ENCODE measurements at regions not wholly inside any gene's neighbourhood (a gene's known extent, or its start where the extent isn't known, plus 50 kb on each side); places are given as distances from the start of the nearest gene placed in this dataset.

DNA sequence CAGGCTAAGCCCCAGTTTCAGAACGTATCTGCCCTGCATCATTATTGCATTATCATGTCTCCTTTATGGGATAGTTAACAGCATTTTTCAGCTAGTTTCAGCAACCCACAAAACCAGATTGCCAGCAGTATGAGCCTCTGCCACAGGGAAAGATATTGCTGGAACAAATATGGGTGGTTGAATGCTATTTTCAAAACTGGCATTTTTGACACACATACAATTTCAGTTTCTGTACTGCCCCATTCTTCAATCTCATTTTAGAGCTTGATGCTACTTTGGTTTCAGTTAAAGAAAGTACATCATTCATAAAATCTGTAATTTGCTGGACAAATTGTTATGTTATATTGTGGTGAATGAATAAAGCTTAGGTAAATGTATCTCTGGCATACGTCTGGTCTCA is 1037.5 kb downstream of the NAALADL2 start:
- H3K27ac ChIP-seq, result no peak overlapping the region
- no peaks in the 10 kb centered on the region for H4K20me1 ChIP-seq (ENCODE audit: insufficient read depth, poor library complexity, severe bottlenecking)
- no peaks in the 10 kb centered on the region for H3K4me1 ChIP-seq (ENCODE audit: insufficient read depth)
- WGBS (ENCODE audit: low lambda C conversion rate, missing lambda C conversion rate), result 74% methylated on average over 2 of the region's 2 CpGs
- H2AFZ ChIP-seq, result no peak overlapping the region
- no peak overlapping the region for H3K4me2 ChIP-seq
- no peaks in the 10 kb centered on the region for H3K36me3 ChIP-seq (replicated peaks; ENCODE audit: insufficient read depth, low read depth)
- H3K79me2 ChIP-seq, result no peaks in the 10 kb centered on the region
- H3K9me3 ChIP-seq (ENCODE audit: low read depth), result no peaks in the 10 kb centered on the region
- TF ChIP-seq EZH2 (IDR thresholded peaks at IDR 0.05; ENCODE audit: borderline replicate concordance) (no peak), EZH2phosphoT487 (IDR thresholded peaks at IDR 0.05; ENCODE audit: low read depth, severe bottlenecking, unreplicated experiment) (no peak), CTCF (IDR thresholded peaks at IDR 0.05; ENCODE audit: poor library complexity) (no peak)
- no peak overlapping the region for H3K4me3 ChIP-seq
- H3K9me2 ChIP-seq (replicated peaks; ENCODE audit: insufficient read depth), result no peaks in the 10 kb centered on the region
- no peaks in the 10 kb centered on the region for H3K27me3 ChIP-seq
- no peak for DNase-seq (ENCODE audit: low spot score)

DNA sequence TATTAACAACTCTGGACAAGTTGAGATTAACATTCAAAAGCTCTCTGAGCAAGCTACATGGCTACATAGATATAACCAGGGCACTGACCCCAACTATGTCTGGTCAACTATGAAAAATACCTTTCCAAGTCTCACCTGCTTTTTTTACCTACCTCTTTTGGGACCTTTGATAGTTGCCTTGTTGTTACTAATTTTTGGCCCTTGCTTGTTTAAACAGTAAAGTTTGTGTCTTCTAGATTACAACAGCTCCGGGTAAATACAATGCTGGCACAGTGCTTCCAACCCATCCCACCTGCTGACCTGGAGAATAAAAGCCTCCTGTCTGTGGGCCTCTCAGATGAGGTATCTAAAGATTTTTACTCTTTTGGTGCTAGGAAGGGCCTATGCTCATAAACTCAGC is 1036.6 kb downstream of the NAALADL2 start:
- no peak overlapping the region for H3K4me2 ChIP-seq
- no peak for DNase-seq (ENCODE audit: low spot score)
- H3K36me3 ChIP-seq (replicated peaks; ENCODE audit: insufficient read depth, low read depth), result no peaks in the 10 kb centered on the region
- no peaks in the 10 kb centered on the region for H3K27me3 ChIP-seq
- no peak overlapping the region for H3K27ac ChIP-seq
- no peaks in the 10 kb centered on the region for H4K20me1 ChIP-seq (ENCODE audit: insufficient read depth, poor library complexity, severe bottlenecking)
- H3K9me3 ChIP-seq (ENCODE audit: low read depth), result no peaks in the 10 kb centered on the region
- no peak overlapping the region for H2AFZ ChIP-seq
- TF ChIP-seq EZH2phosphoT487 (IDR thresholded peaks at IDR 0.05; ENCODE audit: low read depth, severe bottlenecking, unreplicated experiment) (no peak), EZH2 (IDR thresholded peaks at IDR 0.05; ENCODE audit: borderline replicate concordance) (no peak), CTCF (IDR thresholded peaks at IDR 0.05; ENCODE audit: poor library complexity) (no peak)
- H3K4me1 ChIP-seq (ENCODE audit: insufficient read depth), result no peaks in the 10 kb centered on the region
- no peak overlapping the region for H3K4me3 ChIP-seq
- no peaks in the 10 kb centered on the region for H3K9me2 ChIP-seq (replicated peaks; ENCODE audit: insufficient read depth)
- H3K79me2 ChIP-seq, result no peaks in the 10 kb centered on the region
- WGBS (ENCODE audit: low lambda C conversion rate, missing lambda C conversion rate), result 70% methylated on average over 1 of the region's 1 CpG

- no peaks in the 10 kb centered on the region for H3K79me2 ChIP-seq
Measured at GRCh38 chr3:175893566-175893965, 1034.4 kb downstream of the NAALADL2 start.

GRCh38 chr3:175890066-175890465 is 1030.9 kb downstream of the NAALADL2 start:
- H3K27me3 ChIP-seq, result no peaks in the 10 kb centered on the region
- H3K4me1 ChIP-seq (ENCODE audit: insufficient read depth), result no peaks in the 10 kb centered on the region
- no peak overlapping the region for H2AFZ ChIP-seq
- no peaks in the 10 kb centered on the region for H3K36me3 ChIP-seq (replicated peaks; ENCODE audit: insufficient read depth, low read depth)
- no peak for TF ChIP-seq EZH2phosphoT487 (IDR thresholded peaks at IDR 0.05; ENCODE audit: low read depth, severe bottlenecking, unreplicated experiment)
- TF ChIP-seq EZH2 (IDR thresholded peaks at IDR 0.05; ENCODE audit: borderline replicate concordance), result no peak
- TF ChIP-seq CTCF (IDR thresholded peaks at IDR 0.05; ENCODE audit: poor library complexity), result no peak
- no peaks in the 10 kb centered on the region for H4K20me1 ChIP-seq (ENCODE audit: insufficient read depth, poor library complexity, severe bottlenecking)
- H3K79me2 ChIP-seq, result no peaks in the 10 kb centered on the region
- WGBS (ENCODE audit: low lambda C conversion rate, missing lambda C conversion rate), result 61% methylated on average over 4 of the region's 4 CpGs
- H3K9me3 ChIP-seq (ENCODE audit: low read depth), result no peaks in the 10 kb centered on the region
- no peak overlapping the region for H3K4me3 ChIP-seq
- no peak overlapping the region for H3K27ac ChIP-seq
- no peak overlapping the region for H3K4me2 ChIP-seq
- DNase-seq (ENCODE audit: low spot score), result no peak
- H3K9me2 ChIP-seq (replicated peaks; ENCODE audit: insufficient read depth), result no peaks in the 10 kb centered on the region

More at GRCh38 chr3:175893566-175893965, 1034.4 kb downstream of the NAALADL2 start:
- no peak overlapping the region for H3K4me2 ChIP-seq
- no peaks in the 10 kb centered on the region for H3K27me3 ChIP-seq
- H3K4me1 ChIP-seq (ENCODE audit: insufficient read depth), result no peaks in the 10 kb centered on the region
- TF ChIP-seq EZH2 (IDR thresholded peaks at IDR 0.05; ENCODE audit: borderline replicate concordance), result no peak
- no peak overlapping the region for H3K4me3 ChIP-seq
- no peak for DNase-seq (ENCODE audit: low spot score)
- H3K27ac ChIP-seq, result no peak overlapping the region
- 59% methylated on average over 5 of the region's 5 CpGs for WGBS (ENCODE audit: low lambda C conversion rate, missing lambda C conversion rate)
- H3K36me3 ChIP-seq (replicated peaks; ENCODE audit: insufficient read depth, low read depth), result no peaks in the 10 kb centered on the region
- H4K20me1 ChIP-seq (ENCODE audit: insufficient read depth, poor library complexity, severe bottlenecking), result no peaks in the 10 kb centered on the region
- H3K9me2 ChIP-seq (replicated peaks; ENCODE audit: insufficient read depth), result no peaks in the 10 kb centered on the region
- no peak overlapping the region for H2AFZ ChIP-seq
- no peaks in the 10 kb centered on the region for H3K9me3 ChIP-seq (ENCODE audit: low read depth)

Data from hepatocyte (in vitro differentiated cells).